ENCODE measurements at regions not wholly inside any gene's neighbourhood (a gene's known extent, or its start where the extent isn't known, plus 50 kb on each side); places are given as distances from the start of the nearest gene placed in this dataset.

DNA sequence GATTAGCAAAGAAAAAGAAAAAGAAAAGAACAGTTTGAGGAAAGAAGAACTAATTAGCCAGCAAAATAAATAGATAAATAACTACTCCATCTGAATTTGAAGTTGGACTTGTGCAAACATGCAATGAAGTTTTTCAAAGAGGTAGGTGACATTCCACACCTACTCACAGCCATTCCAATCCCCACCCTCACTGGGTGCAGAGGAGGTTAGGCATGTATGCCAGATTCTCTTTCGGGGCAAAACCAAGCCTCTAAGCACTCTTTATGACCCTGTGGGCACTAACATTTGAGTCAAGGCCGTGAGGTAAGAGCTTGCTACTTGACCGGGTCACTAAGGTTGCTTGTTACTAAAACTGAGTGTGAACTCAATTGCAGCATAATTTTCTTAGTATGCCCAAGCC lies 108.4 kb upstream of the SEMA3A start:
- no peak for DNase-seq (ENCODE audit: low spot score)

DNA sequence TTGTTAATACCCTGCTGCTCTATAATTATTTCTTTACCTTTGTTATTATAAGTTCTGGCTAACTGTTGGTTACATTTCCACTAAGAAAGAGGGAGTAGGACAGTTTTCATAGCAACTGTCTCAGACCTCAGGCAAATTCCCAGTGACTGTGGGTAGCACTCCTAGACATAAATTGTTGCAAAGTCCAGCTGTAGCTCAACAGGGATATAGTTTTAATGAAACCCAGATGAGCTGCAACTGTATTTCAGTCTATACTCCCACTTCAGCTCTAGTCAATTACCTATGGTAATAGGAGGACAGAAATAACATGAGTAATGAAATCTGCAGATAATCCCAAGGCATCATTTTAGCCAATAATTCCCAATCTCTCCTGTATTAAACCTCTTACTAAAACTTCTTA lies 103.0 kb upstream of the SEMA3A start:
- no peak for DNase-seq (ENCODE audit: low spot score)

DNA sequence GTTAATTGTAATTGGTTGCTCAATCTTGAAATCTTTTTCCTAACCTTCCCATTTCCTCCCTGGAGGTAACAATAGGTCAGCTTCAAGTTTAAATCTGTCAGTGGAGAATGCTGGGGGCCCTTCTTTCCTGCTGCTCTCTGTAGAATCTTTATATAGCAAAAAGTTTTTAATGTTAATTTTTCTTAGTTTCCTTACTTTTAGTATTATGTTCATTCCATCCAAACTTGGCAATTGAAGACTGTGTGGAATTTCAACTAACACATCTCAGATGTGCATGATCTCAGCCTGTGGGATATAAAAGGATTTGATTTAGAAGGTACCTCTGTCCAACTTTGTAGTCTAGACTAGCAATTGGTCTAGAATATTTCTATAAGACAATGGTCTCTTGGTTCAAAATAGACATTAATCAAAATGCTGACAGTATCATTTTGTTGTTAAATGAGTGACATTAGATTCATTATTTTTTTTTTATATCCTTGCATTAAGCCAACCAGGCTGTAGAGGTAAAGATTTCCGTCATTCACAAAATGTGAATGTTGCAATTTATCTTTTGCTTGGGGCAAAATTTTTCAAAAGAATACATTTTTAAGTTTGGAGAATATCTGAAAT lies 100.4 kb upstream of the SEMA3A start:
- DNase-seq (ENCODE audit: low spot score) = no peak

DNA sequence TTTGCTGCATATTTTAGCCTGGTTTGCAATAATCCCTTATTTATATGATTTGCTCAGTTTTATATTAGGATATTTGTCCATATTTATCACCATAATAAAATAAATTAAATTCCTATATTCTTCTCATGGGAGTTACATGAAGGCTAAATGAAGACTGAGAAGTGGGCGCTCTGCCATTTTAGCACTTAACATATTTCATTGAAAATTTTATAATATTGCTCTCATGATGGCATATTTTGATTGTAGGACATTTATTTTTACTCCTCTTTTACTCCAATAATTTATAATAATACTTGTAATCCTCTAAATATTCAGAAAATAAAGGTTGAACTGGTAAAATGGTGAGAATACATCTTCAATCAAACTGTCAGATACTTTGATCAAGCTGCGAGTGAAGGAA lies 99.8 kb upstream of the SEMA3A start:
- DNase-seq (ENCODE audit: low spot score) = no peak

- no peak for DNase-seq (ENCODE audit: low spot score)
These were observed 97.2 kb upstream of the SEMA3A start for GRCh38 chr7:84291756-84292155.

- DNase-seq (ENCODE audit: low spot score) = no peak
These were observed 89.2 kb upstream of the SEMA3A start for GRCh38 chr7:84283798-84284197.

- no peak for DNase-seq (ENCODE audit: low spot score)
These were observed 86.9 kb upstream of the SEMA3A start for GRCh38 chr7:84281518-84281917.

- no peak for DNase-seq (ENCODE audit: low spot score)
These were observed 83.1 kb upstream of the SEMA3A start for GRCh38 chr7:84277628-84278224.

DNA sequence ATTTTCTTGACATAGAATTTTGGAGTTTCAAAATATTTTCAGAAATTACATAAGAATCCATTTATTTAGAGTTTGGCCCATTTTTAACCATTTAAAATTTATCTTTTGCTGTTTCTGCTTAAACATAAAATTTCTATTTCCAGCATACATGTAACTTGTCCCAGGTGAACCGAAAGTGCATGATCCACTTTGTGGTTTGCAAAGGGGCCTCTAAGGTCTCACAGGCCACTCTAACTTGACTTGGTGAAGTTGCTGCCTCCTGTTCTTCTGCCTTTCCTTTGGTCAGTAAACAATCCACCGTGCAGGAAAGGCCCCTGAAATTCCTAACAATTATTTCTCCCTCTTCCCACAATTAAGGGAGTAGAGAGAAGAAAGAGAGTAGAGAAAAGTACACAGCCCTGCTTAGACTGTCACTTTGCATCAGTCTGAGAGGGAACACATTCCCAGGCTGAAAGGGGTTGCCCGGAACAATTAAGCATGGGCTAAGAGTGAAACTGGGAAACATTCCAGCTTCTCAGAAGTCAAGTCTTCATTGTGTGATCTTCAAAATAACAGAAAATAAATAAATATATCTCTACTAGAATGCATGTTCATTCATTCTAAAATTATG lies 79.5 kb upstream of the SEMA3A start:
- no peak for DNase-seq (ENCODE audit: low spot score)

DNA sequence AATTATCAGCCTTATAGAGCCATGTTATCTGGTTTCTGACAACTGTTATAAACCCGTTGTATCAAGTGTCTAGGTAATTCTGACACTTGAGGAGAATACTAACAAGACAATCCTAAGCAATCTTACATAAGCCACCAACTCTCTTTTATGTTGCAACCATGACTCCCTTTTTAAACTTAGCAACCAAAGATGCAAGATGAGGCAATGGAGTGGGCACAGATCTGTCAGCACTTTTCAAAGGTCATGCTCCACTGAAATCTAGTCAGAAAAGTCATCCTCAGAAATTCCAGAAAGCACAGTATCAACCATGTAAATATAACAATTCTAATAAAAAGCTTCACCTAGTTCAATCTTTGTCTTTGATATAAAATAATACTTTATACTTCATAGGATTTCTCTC lies 77.0 kb upstream of the SEMA3A start:
- DNase-seq (ENCODE audit: low spot score) = no peak

GRCh38 chr7:84264396-84264795 lies 69.8 kb upstream of the SEMA3A start:
- no peak for DNase-seq (ENCODE audit: low spot score)

- no peak for DNase-seq (ENCODE audit: low spot score)
These were observed 68.5 kb upstream of the SEMA3A start for GRCh38 chr7:84263106-84263505.

DNA sequence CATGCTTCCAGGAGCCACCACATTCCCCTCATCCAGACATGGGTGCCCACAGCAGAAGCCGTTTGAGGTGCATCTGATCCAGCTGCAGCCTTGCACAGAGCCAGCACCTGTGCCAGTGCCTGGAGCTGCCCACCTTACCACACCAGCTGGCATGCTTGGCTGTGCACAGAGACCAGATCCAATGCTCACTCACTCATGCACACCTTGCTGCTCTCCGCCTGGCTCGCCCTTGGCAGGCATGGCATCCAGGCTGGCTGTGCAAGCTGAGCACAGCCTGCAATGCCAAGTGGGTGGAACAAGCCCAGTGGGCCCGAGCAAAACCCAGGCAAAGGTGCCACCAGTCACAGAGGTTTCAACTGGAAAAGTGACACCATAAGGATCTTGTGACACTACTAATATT lies 66.9 kb upstream of the SEMA3A start:
- DNase-seq (ENCODE audit: low spot score) = no peak

- DNase-seq (ENCODE audit: low spot score) = no peak
These were observed 64.0 kb upstream of the SEMA3A start for GRCh38 chr7:84258628-84259027.

GRCh38 chr7:84256571-84256971 lies 62.0 kb upstream of the SEMA3A start:
- DNase-seq (ENCODE audit: low spot score) = no peak

GRCh38 chr7:84251277-84251781 lies 56.7 kb upstream of the SEMA3A start:
- DNase-seq (ENCODE audit: low spot score) = no peak

DNA sequence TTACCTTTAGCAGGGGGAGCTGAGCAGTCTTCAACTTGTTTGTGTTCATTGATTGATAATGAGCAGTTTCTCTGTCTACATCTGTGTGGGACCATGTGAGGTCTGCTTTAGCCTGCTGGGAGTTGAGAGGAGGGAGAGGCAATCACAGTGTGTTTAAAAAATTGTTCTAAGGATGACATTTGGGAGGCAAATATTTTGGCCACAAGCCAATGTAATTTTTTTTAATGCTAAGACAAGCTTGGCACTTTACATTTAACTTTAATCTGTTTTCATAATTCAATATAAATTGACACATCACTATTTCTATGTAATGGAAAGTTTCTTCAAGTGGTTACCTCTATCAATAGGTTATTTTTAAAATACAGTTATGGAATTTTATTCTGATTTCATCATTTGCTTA lies 55.9 kb upstream of the SEMA3A start:
- DNase-seq (ENCODE audit: low spot score) = no peak

- no peak for DNase-seq (ENCODE audit: low spot score)
These were observed 55.1 kb upstream of the SEMA3A start for GRCh38 chr7:84249656-84250055.

GRCh38 chr7:84248843-84249242 lies 54.3 kb upstream of the SEMA3A start:
- DNase-seq (ENCODE audit: low spot score) = no peak

- DNase-seq (ENCODE audit: low spot score) = no peak
These were observed 53.7 kb upstream of the SEMA3A start for GRCh38 chr7:84248267-84248666.

- no peak for DNase-seq (ENCODE audit: low spot score)
These were observed 53.0 kb upstream of the SEMA3A start for GRCh38 chr7:84247591-84247990.

- DNase-seq (ENCODE audit: low spot score) = no peak
These were observed 51.2 kb upstream of the SEMA3A start for GRCh38 chr7:84245835-84246234.

Measured in kidney capillary endothelial cell (primary cell).